ENCODE measurements at regions not wholly inside any gene's neighbourhood (a gene's known extent, or its start where the extent isn't known, plus 50 kb on each side); places are given as distances from the start of the nearest gene placed in this dataset.

DNA sequence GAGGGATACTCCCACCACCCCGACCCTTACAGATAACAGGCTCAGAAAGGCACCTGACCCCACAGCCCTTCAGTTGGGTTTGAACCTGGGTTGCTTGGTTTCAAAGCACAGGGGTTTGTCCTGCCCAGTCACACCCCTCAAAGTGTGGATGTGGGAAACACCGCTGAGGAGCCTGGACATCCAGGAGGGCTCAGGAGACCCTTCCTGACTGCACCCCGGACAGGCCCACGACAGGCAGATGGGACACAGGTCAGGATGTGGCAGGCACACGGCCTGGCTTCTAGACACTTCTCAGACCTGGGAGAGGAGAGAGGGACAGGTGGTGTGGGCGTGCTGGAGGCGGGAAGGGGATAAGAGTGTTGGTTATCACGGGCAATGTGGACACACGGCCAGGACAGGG, 932.3 kb downstream of the BRD1 start:
- H3K27ac ChIP-seq (ENCODE audit: extremely low read length, insufficient read depth, low read length), result no peak overlapping the region
- no peaks in the 10 kb centered on the region for H3K4me1 ChIP-seq (ENCODE audit: insufficient read depth, low read length)
- in situ Hi-C loops (cut with HindIII; ENCODE audit: extremely low pct_ligation_motif_present, low pct_unique_long_range_greater_than_20kb) (no loop called here), intact Hi-C loops (cut with micrococcal nuclease; ENCODE audit: unreplicated experiment) (no loop called here)
- no peak for FAIRE-seq
- H3K27me3 ChIP-seq (ENCODE audit: control insufficient read depth in 1 of 2, insufficient read depth in 2 of 2, low read length in 2 of 2), result peaks cover 1 to 65% of the 10 kb centered on the region in 2 experiments; a peak in 3 of 5 replicates
- H3K9ac ChIP-seq (ENCODE audit: insufficient read depth, low read depth, low read length), result no peak overlapping the region
- H2AFZ ChIP-seq (ENCODE audit: low read length), result no peak overlapping the region
- DNase-seq (ENCODE audit: low spot score), result no peak
- no peak overlapping the region for H3K4me3 ChIP-seq (replicated peaks in 1 of 3; ENCODE audit: insufficient read depth in 1 of 3, low read depth in 2 of 3, low read length in 3 of 3)
- WGBS (ENCODE audit: low lambda C conversion rate), result 11% methylated on average over 9 of the region's 9 CpGs
- no peak for TF ChIP-seq NFYB (CRISPR knock-in tag; IDR thresholded peaks at IDR 0.05)
- TF ChIP-seq CENPX (CRISPR knock-in tag; IDR thresholded peaks at IDR 0.05), result no peak
- no peak for TF ChIP-seq ZNF296 (CRISPR knock-in tag; conservative IDR thresholded peaks at IDR 0.05)
- BruUV-seq (replicated peaks), result no TSS peak
- no peaks in the 10 kb centered on the region for H3K79me2 ChIP-seq (ENCODE audit: insufficient read depth, low read length)
- H3K4me2 ChIP-seq (ENCODE audit: low read depth, low read length), result no peak overlapping the region
- POLR2A ChIA-PET, result no interaction called here
- no peak for ATAC-seq
- no peaks in the 10 kb centered on the region for H3K9me3 ChIP-seq (ENCODE audit: low read length)
- no peaks in the 10 kb centered on the region for H4K20me1 ChIP-seq (ENCODE audit: insufficient read depth, low read length)
- H3K36me3 ChIP-seq (replicated peaks in 1 of 2; ENCODE audit: control insufficient read depth in 1 of 2, insufficient read depth in 2 of 2, low read length in 2 of 2), result no peaks in the 10 kb centered on the region
- CTCF ChIA-PET (ENCODE audit: low intra/inter-chr PET ratio, low total read pairs), result no interaction called here

DNA sequence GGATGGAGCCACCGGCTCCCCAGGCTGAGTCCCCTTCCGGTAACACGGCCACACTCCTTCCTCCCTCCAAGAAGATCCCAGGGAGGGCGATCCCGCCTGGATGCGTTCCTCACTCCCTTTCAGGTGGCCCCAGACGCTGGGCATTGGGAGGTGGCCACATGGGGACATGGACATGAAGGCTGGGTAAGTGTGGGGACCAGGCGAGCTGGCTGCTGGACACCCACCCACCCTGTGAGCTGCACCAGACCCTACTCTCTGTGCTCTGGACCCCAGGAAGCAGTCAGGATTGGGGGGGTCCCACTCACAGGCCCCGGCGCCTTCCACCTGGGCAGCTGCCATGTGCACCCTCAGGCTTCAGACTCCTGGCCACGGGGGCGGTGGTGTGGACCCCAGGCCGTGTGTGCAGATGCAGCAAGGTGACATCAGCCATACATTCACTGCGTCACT, 932.8 kb downstream of the BRD1 start:
- ChIA-PET POLR2A (no interaction called here), CTCF (ENCODE audit: low intra/inter-chr PET ratio, low total read pairs) (no interaction called here)
- intact Hi-C loops (cut with micrococcal nuclease; ENCODE audit: unreplicated experiment), result no loop called here
- Histone ChIP-seq H4K20me1 (ENCODE audit: insufficient read depth, low read length) (no peaks in the 10 kb centered on the region), H3K4me2 (ENCODE audit: low read depth, low read length) (no peak overlapping the region), H3K9me3 (ENCODE audit: low read length) (no peaks in the 10 kb centered on the region), H2AFZ (ENCODE audit: low read length) (no peak overlapping the region), H3K4me1 (ENCODE audit: insufficient read depth, low read length) (no peaks in the 10 kb centered on the region), H3K27ac (ENCODE audit: extremely low read length, insufficient read depth, low read length) (no peak overlapping the region), H3K27me3 (ENCODE audit: control insufficient read depth in 1 of 2, insufficient read depth in 2 of 2, low read length in 2 of 2) (peaks cover 1 to 67% of the 10 kb centered on the region in 2 experiments; a peak in 3 of 5 replicates), H3K4me3 (replicated peaks in 1 of 3; ENCODE audit: insufficient read depth in 1 of 3, low read depth in 2 of 3, low read length in 3 of 3) (no peak overlapping the region), H3K36me3 (replicated peaks in 1 of 2; ENCODE audit: control insufficient read depth in 1 of 2, insufficient read depth in 2 of 2, low read length in 2 of 2) (no peaks in the 10 kb centered on the region), H3K79me2 (ENCODE audit: insufficient read depth, low read length) (no peaks in the 10 kb centered on the region), H3K9ac (ENCODE audit: insufficient read depth, low read depth, low read length) (no peak overlapping the region)
- no peak for FAIRE-seq
- ATAC-seq, result no peak
- BruUV-seq (replicated peaks), result no TSS peak
- DNase-seq (ENCODE audit: low spot score), result no peak
- 58% methylated on average over 7 of the region's 14 CpGs for WGBS (ENCODE audit: low lambda C conversion rate)
- in situ Hi-C loops (cut with HindIII; ENCODE audit: extremely low pct_ligation_motif_present, low pct_unique_long_range_greater_than_20kb), result no loop called here
- TF ChIP-seq RFXANK (CRISPR knock-in tag; IDR thresholded peaks at IDR 0.05), result no peak
- TF ChIP-seq MYC (CRISPR knock-in tag; IDR thresholded peaks at IDR 0.05; ENCODE audit: borderline replicate concordance), result no peak
- TF ChIP-seq NRL (CRISPR knock-in tag; IDR thresholded peaks at IDR 0.05; ENCODE audit: borderline replicate concordance), result no peak
- TF ChIP-seq, protein P1, sequence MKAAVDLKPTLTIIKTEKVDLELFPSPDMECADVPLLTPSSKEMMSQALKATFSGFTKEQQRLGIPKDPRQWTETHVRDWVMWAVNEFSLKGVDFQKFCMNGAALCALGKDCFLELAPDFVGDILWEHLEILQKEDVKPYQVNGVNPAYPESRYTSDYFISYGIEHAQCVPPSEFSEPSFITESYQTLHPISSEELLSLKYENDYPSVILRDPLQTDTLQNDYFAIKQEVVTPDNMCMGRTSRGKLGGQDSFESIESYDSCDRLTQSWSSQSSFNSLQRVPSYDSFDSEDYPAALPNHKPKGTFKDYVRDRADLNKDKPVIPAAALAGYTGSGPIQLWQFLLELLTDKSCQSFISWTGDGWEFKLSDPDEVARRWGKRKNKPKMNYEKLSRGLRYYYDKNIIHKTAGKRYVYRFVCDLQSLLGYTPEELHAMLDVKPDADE (CRISPR knock-in tag; IDR thresholded peaks at IDR 0.05), result no peak
- no peak for TF ChIP-seq HNRNPL (IDR thresholded peaks at IDR 0.05; ENCODE audit: low read depth, low read length)
- TF ChIP-seq PRMT3 (CRISPR knock-in tag; IDR thresholded peaks at IDR 0.05; ENCODE audit: borderline replicate concordance, low read depth), result no peak
- no peak for TF ChIP-seq NR1H2 (CRISPR knock-in tag; IDR thresholded peaks at IDR 0.05; ENCODE audit: borderline replicate concordance, low read depth)
- TF ChIP-seq MIER3 (CRISPR knock-in tag; IDR thresholded peaks at IDR 0.05; ENCODE audit: borderline replicate concordance), result no peak
- TF ChIP-seq, protein P2, sequence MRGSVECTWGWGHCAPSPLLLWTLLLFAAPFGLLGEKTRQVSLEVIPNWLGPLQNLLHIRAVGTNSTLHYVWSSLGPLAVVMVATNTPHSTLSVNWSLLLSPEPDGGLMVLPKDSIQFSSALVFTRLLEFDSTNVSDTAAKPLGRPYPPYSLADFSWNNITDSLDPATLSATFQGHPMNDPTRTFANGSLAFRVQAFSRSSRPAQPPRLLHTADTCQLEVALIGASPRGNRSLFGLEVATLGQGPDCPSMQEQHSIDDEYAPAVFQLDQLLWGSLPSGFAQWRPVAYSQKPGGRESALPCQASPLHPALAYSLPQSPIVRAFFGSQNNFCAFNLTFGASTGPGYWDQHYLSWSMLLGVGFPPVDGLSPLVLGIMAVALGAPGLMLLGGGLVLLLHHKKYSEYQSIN (CRISPR knock-in tag; IDR thresholded peaks at IDR 0.05; ENCODE audit: borderline replicate concordance), result no peak
- TF ChIP-seq, protein P3, sequence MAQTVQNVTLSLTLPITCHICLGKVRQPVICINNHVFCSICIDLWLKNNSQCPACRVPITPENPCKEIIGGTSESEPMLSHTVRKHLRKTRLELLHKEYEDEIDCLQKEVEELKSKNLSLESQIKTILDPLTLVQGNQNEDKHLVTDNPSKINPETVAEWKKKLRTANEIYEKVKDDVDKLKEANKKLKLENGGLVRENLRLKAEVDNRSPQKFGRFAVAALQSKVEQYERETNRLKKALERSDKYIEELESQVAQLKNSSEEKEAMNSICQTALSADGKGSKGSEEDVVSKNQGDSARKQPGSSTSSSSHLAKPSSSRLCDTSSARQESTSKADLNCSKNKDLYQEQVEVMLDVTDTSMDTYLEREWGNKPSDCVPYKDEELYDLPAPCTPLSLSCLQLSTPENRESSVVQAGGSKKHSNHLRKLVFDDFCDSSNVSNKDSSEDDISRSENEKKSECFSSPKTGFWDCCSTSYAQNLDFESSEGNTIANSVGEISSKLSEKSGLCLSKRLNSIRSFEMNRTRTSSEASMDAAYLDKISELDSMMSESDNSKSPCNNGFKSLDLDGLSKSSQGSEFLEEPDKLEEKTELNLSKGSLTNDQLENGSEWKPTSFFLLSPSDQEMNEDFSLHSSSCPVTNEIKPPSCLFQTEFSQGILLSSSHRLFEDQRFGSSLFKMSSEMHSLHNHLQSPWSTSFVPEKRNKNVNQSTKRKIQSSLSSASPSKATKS (CRISPR knock-in tag; IDR thresholded peaks at IDR 0.05), result no peak

Measured in HepG2 (cell line).